GM18909 (cell line): ENCODE measurements at regions not wholly inside any gene's neighbourhood (a gene's known extent, or its start where the extent isn't known, plus 50 kb on each side); places are given as distances from the start of the nearest gene placed in this dataset.

Source experiments
- ATAC-seq: cut with Tn5 transposase; IDR thresholded peaks from one replicate; pipeline ENCODE4 v1.9.1; 2021; ENCODE audit warnings: mild to moderate bottlenecking; ENCODE audit not compliant: unreplicated experiment, poor library complexity

- ATAC-seq: no peak
These were observed 254.3 kb downstream of the SOX11 start for GRCh38 chr2:5946225-5947115.

GRCh38 chr2:5950736-5951135 lies 258.6 kb downstream of the SOX11 start:
- ATAC-seq: no peak

- ATAC-seq: no peak
These were observed 259.3 kb downstream of the SOX11 start for GRCh38 chr2:5951471-5951870.

GRCh38 chr2:5953525-5953924 lies 261.3 kb downstream of the SOX11 start:
- ATAC-seq: no peak

GRCh38 chr2:5954509-5954908 lies 262.3 kb downstream of the SOX11 start:
- no peak for ATAC-seq

DNA sequence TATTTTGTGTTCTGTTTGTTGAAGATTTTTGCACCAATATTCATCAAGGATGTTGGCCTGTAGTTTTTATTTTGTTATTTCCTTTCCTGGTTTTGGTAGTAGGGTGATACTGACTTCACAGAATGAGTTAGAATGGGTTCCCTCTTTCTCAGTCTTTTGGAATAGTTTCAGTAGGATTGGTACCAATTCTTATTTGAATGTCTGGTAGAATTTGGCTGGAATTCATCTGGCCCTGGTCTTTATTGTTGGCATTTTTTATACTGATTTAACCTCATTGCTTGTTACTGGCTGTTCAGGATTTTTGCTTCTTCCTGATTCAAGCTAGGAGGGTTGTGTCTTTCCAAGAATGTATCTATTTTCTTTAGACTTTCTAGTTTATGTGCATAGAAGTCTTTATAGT lies 263.7 kb downstream of the SOX11 start:
- ATAC-seq: no peak

GRCh38 chr2:5959836-5960820 lies 267.9 kb downstream of the SOX11 start:
- ATAC-seq: no peak

- ATAC-seq: no peak
These were observed 275.3 kb downstream of the SOX11 start for GRCh38 chr2:5967506-5967905.

DNA sequence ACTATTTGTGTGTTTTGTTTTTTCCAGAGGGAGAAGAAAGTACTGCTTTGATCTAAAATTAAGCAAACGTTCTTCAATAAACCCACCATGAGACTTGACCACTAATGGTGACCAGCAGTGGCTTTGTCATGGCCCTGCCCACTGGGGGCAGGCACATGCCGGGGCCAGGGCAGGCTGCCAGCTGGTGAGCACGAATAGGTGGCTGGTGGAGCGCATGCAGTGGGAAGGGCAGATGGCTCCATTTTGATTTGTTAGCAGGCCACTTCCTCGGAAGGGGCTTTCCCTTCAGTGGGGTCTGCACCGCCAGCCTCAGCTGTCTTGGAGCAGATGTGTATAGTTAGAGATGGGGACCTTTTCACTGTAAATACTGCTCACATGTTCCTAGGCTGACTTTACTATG lies 277.1 kb downstream of the SOX11 start:
- no peak for ATAC-seq

- no peak for ATAC-seq
These were observed 278.2 kb downstream of the SOX11 start for GRCh38 chr2:5970347-5970746.

- ATAC-seq: no peak
These were observed 282.3 kb downstream of the SOX11 start for GRCh38 chr2:5974477-5974876.

- ATAC-seq: no peak
These were observed 283.2 kb downstream of the SOX11 start for GRCh38 chr2:5975401-5975800.

DNA sequence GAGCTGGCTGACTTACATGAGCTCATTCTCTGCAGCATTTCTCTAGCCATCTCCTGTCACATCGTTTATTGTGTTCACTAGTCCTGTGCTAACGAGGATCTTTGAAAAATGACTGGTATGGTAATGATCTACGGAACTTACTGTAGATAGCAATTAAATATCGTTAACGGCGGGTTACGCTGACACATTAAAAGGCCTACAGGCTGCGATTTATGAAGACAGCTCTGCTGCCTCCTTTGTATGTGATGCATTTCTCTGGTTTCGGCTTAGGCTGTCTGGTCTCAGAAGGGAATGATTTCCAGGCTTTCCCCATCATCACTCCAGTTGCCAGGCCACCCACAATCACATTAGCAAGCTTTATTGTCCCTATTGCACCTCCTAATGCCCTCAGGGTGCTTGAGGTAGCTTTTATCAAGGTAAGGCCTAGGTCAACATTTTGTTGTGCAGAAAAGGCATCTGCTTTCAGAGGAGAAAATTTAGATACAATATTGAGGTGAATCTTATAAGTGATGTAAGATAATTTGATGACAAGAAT lies 284.4 kb downstream of the SOX11 start:
- no peak for ATAC-seq

DNA sequence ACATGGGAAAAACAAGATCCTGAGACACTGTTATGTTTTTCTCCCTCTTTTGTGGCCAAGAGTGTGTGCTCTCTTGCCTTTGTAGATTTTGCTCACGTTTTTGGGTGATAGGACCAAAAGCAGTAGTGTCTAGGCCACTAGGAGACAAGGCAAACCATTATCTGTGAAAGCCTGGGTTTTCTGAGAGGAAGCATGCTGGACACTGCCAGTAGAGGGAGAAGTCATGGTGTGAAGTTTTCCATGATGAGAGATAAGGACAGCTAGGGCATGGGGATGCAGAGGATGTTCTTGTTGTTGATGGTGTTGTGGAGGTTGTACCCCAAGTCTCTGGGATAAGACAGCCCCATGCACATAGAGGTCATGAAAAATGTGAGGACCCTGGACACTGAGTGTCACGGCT lies 285.3 kb downstream of the SOX11 start:
- no peak for ATAC-seq

DNA sequence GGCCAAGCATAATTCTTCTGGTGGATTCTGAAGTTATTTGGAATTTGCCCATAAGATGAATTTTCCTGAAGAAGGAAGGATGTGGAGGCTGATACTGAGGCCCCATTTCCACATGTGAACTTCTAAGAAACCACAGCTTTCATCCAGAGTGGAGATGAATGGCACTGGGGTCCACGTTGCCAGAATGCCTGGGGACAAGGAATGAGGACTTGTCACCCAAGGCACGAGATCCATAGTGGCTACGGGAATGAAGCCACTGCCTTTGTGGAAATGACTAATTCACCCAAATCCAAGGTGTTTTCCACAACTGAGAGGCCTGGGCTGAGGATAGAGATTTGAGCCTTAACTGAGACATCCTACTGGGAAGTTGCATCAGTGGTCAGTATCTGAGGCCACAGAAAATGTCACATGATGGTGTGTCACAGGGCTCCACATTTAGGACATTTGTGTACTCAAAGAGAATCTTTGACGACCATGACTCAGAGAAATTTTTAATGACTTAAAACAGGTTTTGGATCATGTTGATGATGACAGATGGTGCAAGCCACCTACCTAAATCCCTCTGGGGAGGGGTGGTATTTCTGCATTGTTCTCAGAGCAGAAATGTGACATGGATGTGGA lies 286.1 kb downstream of the SOX11 start:
- ATAC-seq: no peak

- no peak for ATAC-seq
These were observed 288.4 kb downstream of the SOX11 start for GRCh38 chr2:5980450-5981190.

- no peak for ATAC-seq
These were observed 290.2 kb downstream of the SOX11 start for GRCh38 chr2:5982193-5982902.

GRCh38 chr2:5982903-5983265 lies 290.7 kb downstream of the SOX11 start:
- no peak for ATAC-seq
